GM21447 (cell line): ENCODE measurements at regions not wholly inside any gene's neighbourhood (a gene's known extent, or its start where the extent isn't known, plus 50 kb on each side); places are given as distances from the start of the nearest gene placed in this dataset.

Experiments used
- ATAC-seq: cut with Tn5 transposase; IDR thresholded peaks from one replicate; pipeline ENCODE4 v1.9.1; 2021; ENCODE audit not compliant: unreplicated experiment

- no peak for ATAC-seq
These were observed 301.4 kb upstream of the IRAK1BP1 start for GRCh38 chr6:78565997-78566396.

- ATAC-seq: no peak
These were observed 297.3 kb upstream of the IRAK1BP1 start for GRCh38 chr6:78570044-78570443.

GRCh38 chr6:78577585-78577984, 289.8 kb upstream of the IRAK1BP1 start:
- ATAC-seq: no peak

- no peak for ATAC-seq
These were observed 288.9 kb upstream of the IRAK1BP1 start for GRCh38 chr6:78578430-78578829.

GRCh38 chr6:78580923-78581322, 286.4 kb upstream of the IRAK1BP1 start:
- peak; percentile 67 for ATAC-seq

- no peak for ATAC-seq
These were observed 284.3 kb upstream of the IRAK1BP1 start for GRCh38 chr6:78583079-78583478.

GRCh38 chr6:78589436-78589835, 277.9 kb upstream of the IRAK1BP1 start:
- no peak for ATAC-seq

GRCh38 chr6:78593898-78594667, 273.3 kb upstream of the IRAK1BP1 start:
- no peak for ATAC-seq

GRCh38 chr6:78594668-78595066, 272.7 kb upstream of the IRAK1BP1 start:
- no peak for ATAC-seq

GRCh38 chr6:78597966-78598365, 269.4 kb upstream of the IRAK1BP1 start:
- no peak for ATAC-seq

- no peak for ATAC-seq
These were observed 268.4 kb upstream of the IRAK1BP1 start for GRCh38 chr6:78598966-78599365.

GRCh38 chr6:78599526-78599925, 267.8 kb upstream of the IRAK1BP1 start:
- no peak for ATAC-seq

GRCh38 chr6:78605909-78606446, 261.4 kb upstream of the IRAK1BP1 start:
- no peak for ATAC-seq

- no peak for ATAC-seq
These were observed 260.2 kb upstream of the IRAK1BP1 start for GRCh38 chr6:78607189-78607588.

- ATAC-seq: no peak
These were observed 256.2 kb upstream of the IRAK1BP1 start for GRCh38 chr6:78611102-78611620.

GRCh38 chr6:78611886-78612480, 255.4 kb upstream of the IRAK1BP1 start:
- no peak for ATAC-seq

- peak; percentile 56 for ATAC-seq
These were observed 252.4 kb upstream of the IRAK1BP1 start for GRCh38 chr6:78614961-78615360.

- ATAC-seq: peak; percentile 79
These were observed 251.9 kb upstream of the IRAK1BP1 start for GRCh38 chr6:78615430-78615904.

- ATAC-seq: no peak
These were observed 248.4 kb upstream of the IRAK1BP1 start for GRCh38 chr6:78618970-78619369.

GRCh38 chr6:78623554-78623953, 243.8 kb upstream of the IRAK1BP1 start:
- no peak for ATAC-seq

GRCh38 chr6:78629154-78629721, 238.1 kb upstream of the IRAK1BP1 start:
- no peak for ATAC-seq

GRCh38 chr6:78629836-78630235, 237.5 kb upstream of the IRAK1BP1 start:
- ATAC-seq: no peak
